Upper lobe of left lung (tissue), 6 donors: ENCODE measurements at regions not wholly inside any gene's neighbourhood (a gene's known extent, or its start where the extent isn't known, plus 50 kb on each side); places are given as distances from the start of the nearest gene placed in this dataset.

ENCODE experiments used
- ATAC-seq, 2 donors: fragments of 200-7000 bp; cut with Tn5 transposase; one replicate each; pipeline ENCODE4 v1.9.1; 2022; ENCODE audit warnings: mild to moderate bottlenecking in 2 of 2, moderate library complexity in 2 of 2; ENCODE audit not compliant: low FRiP score in 2 of 2
- DNase-seq, 2 donors: peaks; one replicate each; pipeline ENCODE4 v3.0.0-alpha.2; 2019 to 2020
- H3K27ac ChIP-seq, 4 donors: fragments of 200-600 bp; sonication (generic); one replicate each; pipeline ENCODE4 v1.5.1; 2016 to 2019
- H3K27me3 ChIP-seq, 4 donors: fragments of 200-600 bp; sonication (generic); one replicate each; pipeline ENCODE4 v1.5.1; 2017 to 2019
- H3K36me3 ChIP-seq, 4 donors: fragments of 200-600 bp; sonication (generic); one replicate each; pipeline ENCODE4 v1.5.1; 2016 to 2019
- H3K4me1 ChIP-seq, 4 donors: fragments of 200-600 bp; sonication (generic); one replicate each; pipeline ENCODE4 v1.5.1; 2018 to 2019
- H3K4me3 ChIP-seq, 4 donors: fragments of 200-600 bp; sonication (generic); one replicate each; pipeline ENCODE4 v1.5.1; 2017 to 2019; ENCODE audit warnings: mild to moderate bottlenecking in 2 of 4, moderate library complexity in 1 of 4
- H3K9me3 ChIP-seq, 4 donors: fragments of 200-600 bp; sonication (generic); one replicate each; pipeline ENCODE4 v1.5.1; 2018 to 2019
- EP300 ChIP-seq, 4 donors: sonication (generic); formaldehyde crosslinking; IDR thresholded peaks; one replicate each; pipeline ENCODE4 v1.5.1; 2017; ENCODE audit warnings: antibody characterized with exemption in 4 of 4, control low read depth in 2 of 4
- POLR2A ChIP-seq, 4 donors: fragments of 450-650 bp; IDR thresholded peaks; one replicate each; pipeline ENCODE4 v1.5.1; 2016 to 2017; ENCODE audit warnings: antibody characterized with exemption in 4 of 4, mild to moderate bottlenecking in 2 of 4
- POLR2AphosphoS5 ChIP-seq, 2 donors: sonication (generic); formaldehyde crosslinking; IDR thresholded peaks; one replicate each; pipeline ENCODE4 v1.5.1; 2017; ENCODE audit warnings: antibody characterized with exemption in 2 of 2
- WGBS, 2 donors: methylation state at CpG; one replicate each; pipeline ENCODE4 v1.1.5; 2017 to 2018; 5-methylcytosine and 5-hydroxymethylcytosine counted together
- TF ChIP-seq, protein P1 (sequence below), 6 experiments: fragments of 450-650 bp in 4 of 6; fragments of 200-600 bp in 2 of 6; sonication (generic) in 2 of 6; IDR thresholded peaks; one replicate each; pipeline ENCODE4 v1.5.1; 2016 to 2019; ENCODE audit warnings: antibody characterized with exemption in 6 of 6
- donor health status: DM: no; HTN: no; CAD: no; lungs with moderate emphysema.
- donor health status: DM: no; HTN: yes; CAD: no; lungs with severe emphysema.

DNA sequence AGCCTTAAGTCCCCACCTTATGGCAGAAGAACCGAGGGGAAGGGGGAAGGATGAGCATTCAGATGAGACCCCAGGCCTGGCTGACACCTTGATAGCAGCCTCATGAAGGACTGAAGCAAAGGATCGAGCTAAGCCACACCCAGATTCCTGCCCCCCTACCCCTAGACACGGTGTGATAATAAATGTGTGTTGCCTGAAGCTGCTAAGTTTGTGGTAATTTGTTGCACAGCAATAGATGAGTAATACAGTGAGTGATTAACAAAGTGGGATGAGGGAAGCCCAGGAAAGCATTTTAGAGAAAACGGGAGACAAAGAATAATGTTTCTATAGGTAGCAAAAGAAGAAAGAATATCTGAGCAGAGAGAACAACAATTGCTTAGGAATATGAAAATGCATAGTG, 404.2 kb downstream of the MID1IP1 start:
- DNase-seq (no peak), ATAC-seq (no peak)
- Histone ChIP-seq H3K27me3 (no peaks in the 10 kb centered on the region), H3K36me3 (no peaks in the 10 kb centered on the region), H3K4me1 (no peaks in the 10 kb centered on the region), H3K4me3 (no peak overlapping the region), H3K27ac (no peak overlapping the region), H3K9me3 (no peaks in the 10 kb centered on the region)
- no peak for TF ChIP-seq POLR2A (IDR thresholded peaks at IDR 0.05)
- TF ChIP-seq POLR2AphosphoS5 (IDR thresholded peaks at IDR 0.05): no peak
- TF ChIP-seq, protein P1, sequence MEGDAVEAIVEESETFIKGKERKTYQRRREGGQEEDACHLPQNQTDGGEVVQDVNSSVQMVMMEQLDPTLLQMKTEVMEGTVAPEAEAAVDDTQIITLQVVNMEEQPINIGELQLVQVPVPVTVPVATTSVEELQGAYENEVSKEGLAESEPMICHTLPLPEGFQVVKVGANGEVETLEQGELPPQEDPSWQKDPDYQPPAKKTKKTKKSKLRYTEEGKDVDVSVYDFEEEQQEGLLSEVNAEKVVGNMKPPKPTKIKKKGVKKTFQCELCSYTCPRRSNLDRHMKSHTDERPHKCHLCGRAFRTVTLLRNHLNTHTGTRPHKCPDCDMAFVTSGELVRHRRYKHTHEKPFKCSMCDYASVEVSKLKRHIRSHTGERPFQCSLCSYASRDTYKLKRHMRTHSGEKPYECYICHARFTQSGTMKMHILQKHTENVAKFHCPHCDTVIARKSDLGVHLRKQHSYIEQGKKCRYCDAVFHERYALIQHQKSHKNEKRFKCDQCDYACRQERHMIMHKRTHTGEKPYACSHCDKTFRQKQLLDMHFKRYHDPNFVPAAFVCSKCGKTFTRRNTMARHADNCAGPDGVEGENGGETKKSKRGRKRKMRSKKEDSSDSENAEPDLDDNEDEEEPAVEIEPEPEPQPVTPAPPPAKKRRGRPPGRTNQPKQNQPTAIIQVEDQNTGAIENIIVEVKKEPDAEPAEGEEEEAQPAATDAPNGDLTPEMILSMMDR (IDR thresholded peaks at IDR 0.05): no peak
- no peak for TF ChIP-seq EP300 (IDR thresholded peaks at IDR 0.05)
- WGBS, 2 donors: 68 to 79% methylated on average over 4 of the region's 4 CpGs

DNA sequence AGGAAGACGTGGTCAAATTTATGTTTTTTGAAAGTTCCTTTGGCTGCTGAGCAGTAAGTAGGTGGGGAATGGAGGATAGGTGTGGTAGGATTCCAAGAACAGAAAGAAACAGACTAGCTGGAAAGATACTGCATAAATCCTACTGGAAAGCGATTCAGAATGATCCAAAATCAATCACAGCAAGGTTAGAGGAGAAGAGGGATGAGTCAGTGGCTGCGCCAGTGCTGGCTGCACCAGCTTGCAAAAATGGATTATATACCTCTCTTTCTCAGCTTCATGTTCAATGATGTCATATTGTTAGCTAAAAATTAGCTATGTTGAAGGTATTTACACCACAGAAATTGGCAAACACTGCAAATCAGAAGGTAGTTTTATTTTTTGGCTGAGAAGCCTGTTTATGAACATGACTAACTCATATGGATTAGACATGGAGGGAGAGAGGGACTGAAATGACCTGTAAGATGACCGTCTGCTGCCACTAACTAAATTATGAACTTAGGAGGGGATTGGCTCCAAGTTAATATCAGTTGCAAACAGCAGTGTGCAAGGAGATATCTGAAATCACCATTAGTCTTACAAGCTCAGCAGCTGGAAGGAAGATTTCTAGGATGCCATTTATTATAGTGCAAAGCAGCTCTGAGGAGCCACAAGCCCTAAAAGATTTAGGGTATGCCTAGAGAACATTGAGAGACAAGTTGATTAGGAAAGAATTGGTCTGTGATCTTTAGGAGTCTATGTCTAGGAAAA, 405.3 kb downstream of the MID1IP1 start:
- Histone ChIP-seq H3K27ac (no peak overlapping the region), H3K4me3 (no peak overlapping the region), H3K36me3 (no peaks in the 10 kb centered on the region), H3K27me3 (no peaks in the 10 kb centered on the region), H3K9me3 (no peaks in the 10 kb centered on the region), H3K4me1 (no peaks in the 10 kb centered on the region)
- DNase-seq (no peak), ATAC-seq (no peak)
- no peak for TF ChIP-seq POLR2AphosphoS5 (IDR thresholded peaks at IDR 0.05)
- TF ChIP-seq, protein P1 (IDR thresholded peaks at IDR 0.05): no peak
- no peak for TF ChIP-seq EP300 (IDR thresholded peaks at IDR 0.05)
- no peak for TF ChIP-seq POLR2A (IDR thresholded peaks at IDR 0.05)
- 77 to 92% methylated on average over 4 of the region's 4 CpGs for WGBS, 2 donors

DNA sequence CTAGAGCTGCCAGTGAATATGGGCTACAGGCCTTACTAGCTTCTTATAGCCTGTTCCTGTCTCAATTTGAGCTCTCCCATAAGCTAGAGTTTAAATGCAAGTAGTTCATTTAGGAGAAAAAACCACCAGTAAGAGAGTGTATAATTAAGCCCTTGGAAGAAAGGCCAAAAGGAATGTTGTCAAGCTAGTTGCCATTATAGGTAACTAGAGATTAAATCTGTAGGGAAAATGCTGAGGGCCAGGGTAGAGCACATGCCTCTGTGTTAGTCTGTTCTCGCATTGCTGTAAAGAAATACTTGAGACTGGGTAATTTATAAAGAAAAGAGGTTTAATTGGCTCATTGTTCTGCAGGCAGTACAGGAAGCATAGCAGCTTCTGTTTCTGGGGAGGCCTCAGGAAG, 410.2 kb downstream of the MID1IP1 start:
- WGBS, 2 donors: 67 to 86% methylated on average over 1 of the region's 1 CpG
- Histone ChIP-seq H3K27me3 (no peaks in the 10 kb centered on the region), H3K36me3 (no peaks in the 10 kb centered on the region), H3K4me3 (no peak overlapping the region), H3K9me3 (no peaks in the 10 kb centered on the region), H3K4me1 (no peaks in the 10 kb centered on the region), H3K27ac (no peak overlapping the region)
- DNase-seq (no peak), ATAC-seq (no peak)
- TF ChIP-seq EP300 (IDR thresholded peaks at IDR 0.05) (no peak), POLR2A (IDR thresholded peaks at IDR 0.05) (no peak), POLR2AphosphoS5 (IDR thresholded peaks at IDR 0.05) (no peak)
- TF ChIP-seq, protein P1 (IDR thresholded peaks at IDR 0.05): no peak

DNA sequence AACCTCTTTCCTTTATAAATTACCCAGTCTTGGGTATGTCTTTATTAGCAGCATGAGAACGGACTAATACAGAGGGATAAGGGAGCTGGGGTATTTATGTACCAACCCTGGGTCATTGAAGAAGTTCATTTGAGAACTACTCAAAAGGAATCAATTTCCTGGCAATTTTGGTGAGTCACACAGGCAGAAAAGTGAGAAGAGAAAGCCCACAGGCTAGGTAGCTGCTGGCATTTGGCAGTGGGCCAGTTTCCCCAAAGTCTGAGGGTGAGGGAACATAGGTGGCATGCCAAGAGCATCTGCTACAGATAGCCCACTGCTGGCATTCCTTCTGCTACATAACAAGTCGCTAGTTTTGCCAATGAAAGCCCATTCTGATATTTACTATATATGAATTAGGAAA, 411.2 kb downstream of the MID1IP1 start:
- ATAC-seq: no peak
- no peak for TF ChIP-seq POLR2AphosphoS5 (IDR thresholded peaks at IDR 0.05)
- TF ChIP-seq, protein P1 (IDR thresholded peaks at IDR 0.05): no peak
- no peak for TF ChIP-seq EP300 (IDR thresholded peaks at IDR 0.05)
- TF ChIP-seq POLR2A (IDR thresholded peaks at IDR 0.05): no peak

More for the DNA sequence above, 411.2 kb downstream of the MID1IP1 start:
- DNase-seq: no peak
- H3K27me3 ChIP-seq: no peaks in the 10 kb centered on the region
- WGBS, 2 donors: 54 to 91% methylated on average over 2 of the region's 2 CpGs
- no peaks in the 10 kb centered on the region for H3K4me1 ChIP-seq
- H3K27ac ChIP-seq: no peak overlapping the region
- no peak overlapping the region for H3K4me3 ChIP-seq
- H3K36me3 ChIP-seq: no peaks in the 10 kb centered on the region
- H3K9me3 ChIP-seq: no peaks in the 10 kb centered on the region
